NCI-H69 (cell line): ENCODE measurements at regions not wholly inside any gene's neighbourhood (a gene's known extent, or its start where the extent isn't known, plus 50 kb on each side); places are given as distances from the start of the nearest gene placed in this dataset.
"Not testable (repeated sequence)": the region's sequence is repeated elsewhere in the genome, so short reads cannot be mapped to it uniquely, and the experiment has no call there.

Source experiments
- DNase-seq: peaks from one replicate; lab custom pipeline; 2025; lab: John Stamatoyannopoulos, UW

- no peak for DNase-seq
These were observed 484.2 kb downstream of the PID1 start for GRCh38 chr2:228786901-228787300.

DNA sequence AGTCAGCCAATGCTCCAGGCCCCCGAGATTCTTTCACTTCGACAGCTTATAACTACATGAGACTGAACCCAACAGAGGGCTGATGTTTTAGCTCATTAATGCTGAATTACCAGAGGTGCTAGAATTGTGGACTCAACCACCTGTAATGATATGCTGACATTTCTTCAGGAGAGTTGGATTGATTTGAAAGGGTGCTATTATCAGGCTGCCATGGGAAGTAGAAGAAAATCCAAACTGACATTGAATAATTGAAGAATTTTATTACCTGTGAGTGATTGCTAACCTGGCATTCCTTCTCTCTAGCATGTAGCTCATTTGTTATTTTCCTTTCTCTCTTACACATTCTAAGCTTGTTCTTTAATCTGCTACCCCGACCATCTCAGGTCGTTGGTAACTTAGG lies 488.8 kb downstream of the PID1 start:
- DNase-seq = no peak

GRCh38 chr2:228777855-228778355 lies 493.2 kb downstream of the PID1 start:
- DNase-seq = no peak

DNA sequence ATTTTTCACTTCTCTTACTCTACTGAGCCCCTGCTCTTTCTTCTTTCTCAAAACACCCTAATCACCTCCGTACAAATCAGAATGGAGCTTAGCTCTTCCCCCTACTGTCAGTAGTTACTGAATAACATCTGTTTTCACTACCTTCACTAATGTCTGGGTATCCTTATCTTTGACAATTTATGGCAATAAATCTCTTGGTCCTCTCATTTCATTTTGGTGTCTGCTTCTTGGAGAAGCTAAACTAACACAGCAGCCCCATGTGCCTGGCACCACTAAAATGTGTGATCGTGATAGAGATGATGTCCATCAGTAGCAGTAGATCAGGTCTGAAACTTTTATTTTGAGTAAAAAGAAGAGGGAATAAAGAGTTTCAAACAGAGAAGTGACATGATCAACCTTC lies 496.5 kb downstream of the PID1 start:
- DNase-seq = no peak

- DNase-seq = no peak
These were observed 499.3 kb downstream of the PID1 start for GRCh38 chr2:228771774-228772173.

DNA sequence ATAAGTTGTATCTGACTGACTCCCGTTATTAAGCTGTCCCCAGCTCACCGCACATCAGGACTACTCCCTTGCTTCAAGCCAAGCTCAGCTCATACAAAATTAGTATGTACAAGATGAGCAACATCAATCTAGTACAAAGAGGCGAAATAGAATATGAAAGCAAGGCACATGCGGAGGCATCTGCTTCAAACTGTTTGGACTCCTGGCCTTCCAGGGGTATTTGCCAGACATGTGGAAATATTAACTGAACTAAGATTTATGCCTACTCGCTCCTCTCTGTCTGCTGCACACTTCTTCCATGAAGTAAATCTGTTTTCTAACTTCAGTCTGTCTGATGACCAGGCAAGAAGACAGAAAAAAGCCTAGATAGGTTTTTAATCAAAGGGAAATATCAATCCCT lies 499.8 kb downstream of the PID1 start:
- DNase-seq = no peak

- no peak for DNase-seq
These were observed 502.3 kb downstream of the PID1 start for GRCh38 chr2:228768818-228769217.

GRCh38 chr2:228768141-228768540 lies 502.9 kb downstream of the PID1 start:
- not testable (repeated sequence) for DNase-seq

GRCh38 chr2:228767196-228767595 lies 503.9 kb downstream of the PID1 start:
- no peak for DNase-seq

- peak; percentile 30 for DNase-seq
These were observed 507.6 kb downstream of the PID1 start for GRCh38 chr2:228763379-228763981.

DNA sequence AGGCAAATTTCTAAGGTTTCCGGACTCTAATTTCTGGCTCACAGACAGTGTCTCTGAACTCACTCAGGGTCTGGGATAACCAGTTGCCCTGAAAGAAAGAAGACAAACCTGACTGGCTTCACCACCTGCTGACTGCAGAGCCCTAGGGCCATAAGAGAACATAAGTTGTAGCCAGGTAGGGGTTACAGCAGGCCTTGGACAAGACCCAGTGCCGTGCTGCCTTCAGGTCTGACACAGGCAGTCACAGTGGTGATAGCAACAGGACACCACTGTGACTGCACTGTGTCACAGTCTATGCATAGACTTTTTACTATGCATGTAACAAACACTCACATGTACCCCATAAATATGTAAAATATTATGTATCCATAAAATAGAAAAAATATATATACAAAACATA lies 508.5 kb downstream of the PID1 start:
- DNase-seq = no peak

GRCh38 chr2:228755661-228756060 lies 515.4 kb downstream of the PID1 start:
- not testable (repeated sequence) for DNase-seq

- DNase-seq = no peak
These were observed 523.6 kb downstream of the PID1 start for GRCh38 chr2:228747483-228747882.

DNA sequence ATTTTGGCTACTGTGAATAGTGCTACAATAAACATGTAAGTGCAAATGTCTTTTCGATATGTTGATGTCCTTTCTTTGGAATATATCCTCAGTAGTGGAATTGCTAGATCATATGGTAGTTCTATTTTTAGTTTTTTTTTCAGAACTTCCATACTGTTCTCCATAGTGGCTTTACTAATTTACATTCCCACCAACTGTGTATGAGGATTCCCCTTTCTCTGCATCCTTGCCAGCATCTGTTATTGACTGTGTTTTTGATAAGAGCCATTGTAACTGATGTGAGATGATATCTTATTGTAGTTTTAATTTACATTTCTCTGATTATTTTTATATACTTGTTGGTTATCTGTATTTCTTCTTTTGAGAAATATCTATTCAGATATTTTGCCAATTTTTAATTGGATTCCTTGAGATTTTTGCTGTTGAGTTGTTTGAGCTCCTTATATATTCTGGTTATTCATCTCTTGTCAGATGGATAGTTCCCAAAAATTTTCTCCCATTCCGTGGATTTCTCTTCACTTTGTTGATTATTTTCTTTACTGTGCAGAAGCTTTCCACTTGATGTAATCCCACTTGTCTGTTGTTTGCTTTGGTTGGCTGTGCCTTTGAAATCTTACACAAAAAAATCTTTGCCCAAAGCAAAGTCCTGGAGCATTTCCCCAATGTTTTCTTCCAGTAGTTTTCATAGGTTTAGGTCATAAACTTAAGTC lies 532.3 kb downstream of the PID1 start:
- no peak for DNase-seq

DNA sequence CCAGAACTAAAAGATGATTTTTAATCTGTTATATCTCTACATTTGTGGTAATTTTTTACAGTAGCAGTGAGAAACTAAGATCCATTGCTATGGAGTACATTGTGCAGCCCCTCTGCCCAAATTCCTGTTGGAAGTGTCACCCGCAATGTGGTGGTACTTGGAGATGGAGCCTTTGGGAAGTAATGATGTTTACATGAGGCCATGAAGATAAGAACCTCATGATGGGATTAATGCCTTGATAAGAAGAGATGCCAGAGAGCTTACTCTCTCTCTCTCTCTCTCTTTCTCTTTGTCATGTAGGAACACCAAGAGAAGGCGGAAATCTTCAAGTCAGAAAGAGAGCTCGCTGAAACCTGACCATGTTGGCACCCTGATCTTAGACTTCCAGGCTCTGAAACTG lies 535.4 kb downstream of the PID1 start:
- DNase-seq = no peak

GRCh38 chr2:228731517-228731916 lies 539.6 kb downstream of the PID1 start:
- no peak for DNase-seq

- DNase-seq = no peak
These were observed 542.1 kb downstream of the PID1 start for GRCh38 chr2:228728961-228729360.

DNA sequence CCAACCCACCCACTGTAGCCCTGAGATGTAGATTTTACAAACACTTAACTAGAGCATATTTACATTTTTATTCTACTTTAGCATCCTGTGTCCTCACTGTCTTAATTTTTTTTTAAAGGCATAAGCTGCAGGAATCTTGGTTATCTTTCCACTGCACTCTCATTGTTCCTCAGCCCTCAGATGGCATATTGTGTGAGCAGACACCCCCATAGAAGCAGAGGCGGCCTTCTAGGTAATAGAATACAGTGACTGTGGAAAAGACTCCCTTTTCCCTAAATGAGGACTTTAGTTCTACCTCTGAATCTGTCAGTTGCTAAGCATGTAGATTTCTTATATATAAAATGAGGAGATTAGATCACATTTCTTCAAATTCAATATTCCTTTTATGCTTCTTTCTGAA lies 543.5 kb upstream of the SPHKAP start:
- DNase-seq = no peak

GRCh38 chr2:228723599-228723998 lies 542.1 kb upstream of the SPHKAP start:
- DNase-seq = no peak

DNA sequence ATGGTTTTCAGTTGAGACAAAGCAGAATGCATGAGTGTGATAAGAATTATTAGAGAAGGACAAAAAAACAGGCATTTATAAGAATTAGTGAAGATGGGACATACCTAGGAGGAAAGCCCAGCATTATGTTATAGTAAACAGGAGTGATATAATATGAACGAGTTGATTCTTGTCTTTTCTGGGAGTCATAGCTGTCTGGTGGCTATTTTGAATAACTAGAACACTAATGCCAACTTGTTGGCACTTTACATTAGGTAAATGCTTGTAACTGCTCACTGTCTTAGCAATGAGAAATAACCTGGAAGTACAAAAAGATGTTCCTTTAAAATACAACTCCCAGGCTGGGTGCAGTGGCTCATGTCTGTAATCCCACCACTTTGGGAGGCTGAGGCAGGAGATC lies 540.8 kb upstream of the SPHKAP start:
- DNase-seq = no peak

GRCh38 chr2:228720895-228721294 lies 539.4 kb upstream of the SPHKAP start:
- DNase-seq = no peak

GRCh38 chr2:228709788-228710371 lies 528.4 kb upstream of the SPHKAP start:
- DNase-seq = no peak

- DNase-seq = no peak
These were observed 526.4 kb upstream of the SPHKAP start for GRCh38 chr2:228707846-228708245.
